SKM-1 treated with dmso at 0.1 percent for 144 hours (cell line): ENCODE measurements at regions not wholly inside any gene's neighbourhood (a gene's known extent, or its start where the extent isn't known, plus 50 kb on each side); places are given as distances from the start of the nearest gene placed in this dataset.

ENCODE experiments used
- DNase-seq: peaks from one replicate; lab custom pipeline; 2025; ENCODE audit not compliant: unreplicated experiment; lab: John Stamatoyannopoulos, UW

- DNase-seq, result no peak
These were observed 1089.9 kb upstream of the CDH6 start for GRCh38 chr5:30103452-30104202.

DNA sequence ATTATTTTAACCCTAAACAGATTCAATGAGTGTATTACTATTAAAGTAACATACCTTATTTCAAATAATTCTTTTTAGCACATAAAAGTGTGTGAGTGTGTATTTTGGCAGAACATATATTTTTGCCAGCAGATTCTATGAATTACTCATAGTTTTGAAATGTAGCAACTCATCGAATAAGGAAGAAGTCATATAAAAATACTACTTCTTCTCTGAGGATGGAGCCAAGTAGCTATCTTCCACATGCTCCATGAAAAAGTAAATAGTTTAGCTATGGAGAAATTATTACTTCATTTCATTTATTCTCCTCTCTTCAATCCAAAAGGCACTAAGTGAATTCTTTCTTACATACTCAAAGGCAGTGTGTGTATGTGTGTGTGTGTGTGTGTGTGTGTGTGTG lies 1090.4 kb upstream of the CDH6 start:
- no peak for DNase-seq

- no peak for DNase-seq
These were observed 1091.3 kb upstream of the CDH6 start for GRCh38 chr5:30102185-30102584.

GRCh38 chr5:30100929-30101328 lies 1092.6 kb upstream of the CDH6 start:
- no peak for DNase-seq

- DNase-seq, result no peak
These were observed 1093.3 kb upstream of the CDH6 start for GRCh38 chr5:30100148-30100713.

GRCh38 chr5:30099634-30100033 lies 1093.9 kb upstream of the CDH6 start:
- DNase-seq, result no peak

DNA sequence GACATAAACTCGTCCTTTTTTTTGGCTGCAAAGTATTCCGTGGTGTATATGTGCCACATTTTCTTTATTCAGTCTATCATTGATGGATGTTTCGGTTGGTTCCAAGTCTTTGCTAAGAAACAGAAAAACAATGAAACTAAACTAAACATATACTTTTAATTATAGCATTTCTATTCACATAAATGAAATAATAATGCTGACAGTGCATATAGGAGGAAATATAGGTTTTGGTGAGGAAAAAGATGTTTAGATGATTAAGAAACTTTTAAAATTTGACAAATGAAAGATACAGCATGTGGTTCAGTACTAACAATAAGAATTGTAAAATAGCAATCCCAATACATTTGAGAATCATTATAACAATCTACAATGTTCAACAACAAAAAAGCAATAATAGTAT lies 1094.5 kb upstream of the CDH6 start:
- no peak for DNase-seq

DNA sequence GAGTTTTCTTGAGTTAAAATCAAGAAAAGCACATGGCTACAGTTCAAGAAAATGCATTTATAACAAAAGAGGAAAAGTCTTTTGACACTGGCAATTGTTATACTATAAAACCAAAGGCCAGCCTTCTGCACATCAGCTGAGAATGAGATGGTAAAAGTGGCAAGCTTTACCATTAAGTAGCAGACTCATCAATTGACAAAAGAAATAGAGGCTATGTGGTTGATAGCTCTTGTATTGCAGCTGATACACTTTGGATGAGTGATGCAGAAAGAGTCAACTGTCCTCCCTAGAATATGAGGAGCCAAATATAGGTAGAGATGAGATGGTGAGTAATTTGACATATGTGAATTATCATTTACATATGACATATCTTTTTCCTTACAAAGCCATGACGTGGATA lies 1100.9 kb upstream of the CDH6 start:
- DNase-seq, result no peak

DNA sequence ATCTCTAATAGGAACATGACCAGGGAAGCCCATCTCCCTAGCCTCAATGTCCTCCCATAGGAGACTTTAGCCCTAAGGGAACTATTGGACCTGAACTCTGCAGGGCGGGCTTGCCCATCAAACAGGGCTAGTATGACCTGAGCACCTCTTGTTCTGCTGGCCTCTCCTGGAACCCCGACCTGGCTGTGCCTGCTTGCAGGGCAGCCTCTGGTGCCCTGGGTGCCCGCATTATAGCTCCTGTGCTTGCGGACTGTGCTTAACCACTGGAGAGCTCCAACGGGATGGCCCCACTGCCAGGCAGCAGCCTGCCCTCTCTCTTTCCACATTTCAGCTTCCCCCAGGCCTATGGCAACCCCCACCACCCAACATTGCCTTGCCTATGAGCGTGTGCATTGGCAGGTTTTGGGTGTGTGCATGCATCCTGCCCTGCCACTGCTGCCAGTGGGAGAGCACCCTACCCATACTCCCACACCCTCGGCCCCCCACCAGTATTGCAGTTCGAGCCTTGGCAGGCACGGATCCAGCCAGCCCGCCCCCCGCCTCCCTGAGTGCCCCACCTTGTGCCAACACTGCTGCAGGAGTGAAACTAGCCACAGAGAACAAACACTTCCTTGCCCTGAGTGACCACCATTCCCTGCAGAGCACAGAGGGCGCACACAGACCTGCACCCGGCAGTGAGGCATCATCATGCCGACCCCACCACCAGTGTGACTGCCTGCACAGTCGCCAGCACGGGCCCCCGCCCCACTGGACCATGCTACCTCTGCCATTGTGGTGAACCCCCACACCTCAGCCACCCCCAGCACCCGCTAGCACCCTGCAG lies 1123.8 kb upstream of the CDH6 start:
- DNase-seq, result no peak

DNA sequence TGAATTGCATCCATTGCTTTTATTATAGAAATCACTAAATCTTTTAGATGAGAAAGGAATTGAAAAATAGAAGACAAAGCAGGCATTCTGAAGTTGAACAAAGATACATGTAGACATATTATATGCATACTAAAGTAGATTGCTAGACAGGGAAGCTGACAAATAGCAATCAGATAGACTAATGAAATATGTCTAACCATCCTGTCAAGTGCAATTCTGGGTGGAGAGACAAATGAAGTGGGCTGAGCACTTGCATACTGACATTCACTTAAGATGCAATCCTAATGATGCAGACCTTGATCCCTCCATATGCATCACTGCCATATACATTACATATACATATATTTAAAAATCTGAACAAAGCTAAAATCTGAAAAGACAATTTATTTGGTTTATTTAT lies 1130.0 kb upstream of the CDH6 start:
- no peak for DNase-seq

DNA sequence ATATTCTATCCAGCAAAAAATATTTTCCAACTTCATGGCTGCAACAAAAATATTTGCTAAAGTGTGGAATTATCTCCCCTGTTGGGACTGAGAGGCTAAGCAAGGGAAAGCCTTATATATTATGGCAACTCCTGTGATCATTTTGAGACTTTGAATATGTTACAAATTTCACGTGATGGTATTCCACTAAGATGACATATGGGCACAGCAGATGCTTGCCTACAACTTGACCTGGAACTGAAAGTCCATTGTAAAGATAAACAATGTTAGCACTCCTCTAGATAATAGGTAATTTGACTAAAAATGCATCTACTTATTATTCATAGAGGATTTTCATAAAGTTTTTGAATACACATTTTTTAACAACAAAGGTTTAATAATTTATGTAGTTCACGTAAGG lies 1141.5 kb upstream of the CDH6 start:
- DNase-seq, result no peak

DNA sequence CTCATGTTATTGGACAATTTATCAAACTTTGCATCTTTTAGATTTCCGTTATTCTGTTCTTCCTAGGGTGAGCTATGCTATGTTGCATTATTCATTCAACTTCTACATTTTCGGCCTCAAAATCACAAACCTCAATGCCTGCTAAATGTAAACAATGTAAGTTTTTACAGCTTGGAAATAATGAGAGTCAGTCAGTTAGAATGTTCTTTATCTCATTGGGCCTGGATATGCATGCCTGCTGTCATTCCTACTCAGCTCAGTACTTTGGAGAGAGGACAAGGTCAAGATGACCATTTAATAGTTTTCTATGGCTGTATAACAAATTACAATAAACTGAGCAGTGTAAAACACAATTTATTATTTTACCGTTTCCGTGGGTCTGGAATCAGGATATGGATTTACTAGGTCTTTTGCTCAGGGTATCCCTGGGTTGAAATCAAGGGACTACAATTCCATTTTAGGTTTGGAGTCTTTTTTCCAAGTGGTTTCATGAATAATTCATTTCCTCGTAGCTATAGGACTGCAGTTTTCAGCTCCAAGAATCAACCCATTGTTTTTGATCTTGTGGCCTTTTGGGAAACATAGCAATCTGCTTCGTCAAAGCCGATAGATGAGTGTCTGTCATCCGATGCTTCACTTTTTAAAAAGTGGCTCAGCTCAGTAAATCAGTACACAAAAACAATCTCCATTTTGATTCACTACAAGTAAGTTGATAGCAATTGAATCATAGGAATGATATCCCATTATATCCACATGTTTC lies 1143.2 kb upstream of the CDH6 start:
- DNase-seq, result no peak

DNA sequence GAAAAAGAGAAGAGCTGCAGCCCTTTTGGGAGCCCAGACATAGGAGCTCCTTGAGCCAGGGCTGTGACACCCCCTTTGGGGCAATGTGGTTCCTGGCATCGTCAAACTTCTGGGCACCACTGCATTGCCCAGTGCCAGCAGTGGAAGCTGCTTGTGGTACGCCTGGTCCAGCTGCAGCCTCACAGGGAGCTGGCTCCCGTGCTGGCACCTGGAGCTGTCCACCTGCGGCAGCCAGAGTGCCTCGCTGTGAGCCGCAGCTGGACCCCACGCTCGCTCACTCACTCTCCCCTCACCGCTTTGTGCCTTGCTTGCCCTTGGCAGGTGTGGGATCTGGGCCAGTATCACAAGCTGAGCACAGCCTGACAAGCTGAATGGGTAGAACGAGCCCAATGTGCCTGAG lies 1150.8 kb upstream of the CDH6 start:
- DNase-seq, result no peak

- no peak for DNase-seq
These were observed 1151.6 kb upstream of the CDH6 start for GRCh38 chr5:30041831-30042385.

DNA sequence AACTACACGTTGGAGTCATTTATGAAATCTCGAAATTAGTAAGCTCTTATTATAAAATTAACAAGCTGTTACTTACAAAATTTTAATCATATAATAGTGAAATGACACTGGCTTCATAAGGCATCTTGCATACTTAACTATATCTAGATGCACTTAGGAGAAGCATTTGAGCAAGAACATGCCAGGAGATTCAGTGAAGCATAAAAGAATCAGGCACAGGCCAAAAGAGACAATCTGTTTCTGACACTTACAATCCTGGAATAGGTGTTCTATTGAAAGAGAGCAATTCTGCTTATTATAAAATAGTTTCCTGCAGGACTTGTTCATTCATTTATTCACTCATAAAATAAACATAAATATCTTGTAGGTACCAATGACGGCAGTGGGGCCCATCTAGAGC lies 1152.2 kb upstream of the CDH6 start:
- DNase-seq, result no peak

DNA sequence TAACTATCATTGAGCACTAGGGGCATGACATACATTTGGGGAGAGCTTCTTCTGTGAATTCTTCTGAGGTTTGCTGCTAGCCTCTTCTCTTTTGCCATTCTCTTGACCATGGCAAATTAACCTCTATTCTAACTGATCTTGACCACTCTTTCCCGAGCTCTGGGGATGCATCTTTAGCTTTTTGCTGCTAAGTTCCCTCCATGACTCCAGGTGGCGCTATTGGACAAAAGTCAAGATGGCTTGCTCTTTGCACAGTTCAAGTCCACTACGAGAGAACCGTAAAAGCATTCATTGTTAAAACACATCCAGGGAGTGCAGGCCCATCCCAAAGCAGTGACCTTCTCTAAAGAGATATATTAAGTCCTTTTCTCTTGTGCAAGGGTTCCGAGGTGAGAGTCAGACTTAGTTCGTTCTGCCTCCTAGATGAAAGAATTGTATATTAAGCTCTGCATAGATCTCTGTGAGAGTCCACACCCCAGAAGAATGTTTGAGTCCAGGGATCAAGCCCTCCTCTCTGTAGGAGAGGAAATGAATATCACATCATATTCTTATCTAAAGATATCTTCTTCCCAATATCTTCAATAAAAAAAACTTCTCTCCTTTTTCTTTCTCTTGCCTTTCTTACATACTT lies 1152.9 kb upstream of the CDH6 start:
- peak; percentile 33 for DNase-seq

- DNase-seq, result no peak
These were observed 1154.1 kb upstream of the CDH6 start for GRCh38 chr5:30039379-30039778.

DNA sequence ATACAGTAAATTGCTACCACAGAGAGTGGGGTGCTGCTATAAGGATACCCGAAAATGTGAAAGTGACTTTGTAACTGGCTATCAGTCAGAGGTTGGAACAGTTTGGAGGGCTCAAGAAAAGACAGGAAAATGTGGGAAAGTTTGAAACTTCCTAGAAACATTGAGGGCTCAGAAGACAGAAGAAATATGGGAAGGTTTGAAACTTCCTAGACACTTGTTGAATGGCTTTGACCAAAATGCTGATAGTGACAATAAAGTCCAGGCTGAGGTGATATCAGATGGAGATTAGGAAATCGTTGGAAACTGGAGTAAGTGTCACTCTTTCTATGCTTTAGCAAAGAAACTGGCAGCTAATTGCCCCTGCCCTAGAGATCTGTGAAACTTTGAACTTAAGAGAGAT lies 1158.6 kb upstream of the CDH6 start:
- DNase-seq, result no peak

- no peak for DNase-seq
These were observed 1163.4 kb upstream of the CDH6 start for GRCh38 chr5:30030101-30030500.

DNA sequence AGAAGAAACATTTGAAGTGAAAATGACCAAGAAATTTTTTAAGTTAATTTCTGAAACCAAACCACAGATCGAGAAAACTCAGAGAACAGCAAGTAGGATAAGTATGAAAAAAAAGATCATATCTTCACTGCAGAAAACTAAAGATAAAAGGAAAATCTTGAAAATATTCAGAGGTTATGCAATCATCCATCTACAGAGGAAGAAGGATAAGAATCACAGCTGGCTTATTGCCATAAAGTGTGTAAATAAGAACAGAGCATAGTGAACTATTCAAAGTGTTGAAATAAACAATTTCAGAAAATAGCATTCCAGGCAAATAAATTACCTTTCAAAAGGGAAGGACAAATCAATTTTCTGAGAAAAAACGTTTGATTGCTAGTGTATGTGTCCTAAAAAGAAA lies 1191.7 kb upstream of the CDH6 start:
- no peak for DNase-seq

GRCh38 chr5:30000231-30000630 lies 1193.3 kb upstream of the CDH6 start:
- no peak for DNase-seq
